ENCODE measurements at regions not wholly inside any gene's neighbourhood (a gene's known extent, or its start where the extent isn't known, plus 50 kb on each side); places are given as distances from the start of the nearest gene placed in this dataset.
"Not testable (repeated sequence)": the region's sequence is repeated elsewhere in the genome, so short reads cannot be mapped to it uniquely, and the experiment has no call there.

DNA sequence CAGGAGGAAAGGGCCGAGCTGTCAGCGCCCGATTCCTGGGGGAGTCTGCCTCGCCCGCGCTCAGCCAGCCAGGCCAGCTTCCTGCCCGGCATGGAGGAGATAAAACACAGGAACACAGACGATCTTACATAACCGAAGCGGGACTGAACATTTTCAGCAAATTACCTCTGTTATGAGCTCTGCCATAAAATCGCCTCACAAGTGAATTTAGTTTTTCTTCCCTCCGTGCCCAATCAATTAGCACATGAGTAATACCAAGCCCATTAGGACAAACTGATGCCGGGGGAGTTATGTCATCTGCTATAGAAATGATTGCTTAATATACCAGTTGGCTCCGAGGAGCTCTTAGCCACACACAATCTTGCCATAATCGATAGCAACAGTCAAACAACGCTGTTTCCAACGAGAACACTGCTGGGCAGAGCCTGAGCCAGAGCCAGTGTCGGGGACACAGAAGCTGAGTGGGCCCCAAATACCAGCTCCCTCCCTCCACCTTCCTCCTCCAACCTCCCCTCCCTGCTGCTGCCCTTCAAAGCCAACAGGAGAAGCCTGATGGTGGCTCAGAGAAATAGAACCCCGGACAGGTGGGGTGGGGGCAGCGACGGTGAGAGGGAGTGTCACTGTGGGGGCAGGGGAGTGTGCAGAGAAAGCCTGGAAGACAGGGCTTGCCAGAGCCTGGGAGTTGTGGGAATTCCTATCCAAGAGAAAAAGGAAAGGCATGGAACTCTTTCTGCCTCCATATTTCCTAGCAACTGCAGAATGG is 279.4 kb upstream of the TLE3 start:
- peak in 2 of 56 donors; percentile 5 to 19 for DNase-seq

DNA sequence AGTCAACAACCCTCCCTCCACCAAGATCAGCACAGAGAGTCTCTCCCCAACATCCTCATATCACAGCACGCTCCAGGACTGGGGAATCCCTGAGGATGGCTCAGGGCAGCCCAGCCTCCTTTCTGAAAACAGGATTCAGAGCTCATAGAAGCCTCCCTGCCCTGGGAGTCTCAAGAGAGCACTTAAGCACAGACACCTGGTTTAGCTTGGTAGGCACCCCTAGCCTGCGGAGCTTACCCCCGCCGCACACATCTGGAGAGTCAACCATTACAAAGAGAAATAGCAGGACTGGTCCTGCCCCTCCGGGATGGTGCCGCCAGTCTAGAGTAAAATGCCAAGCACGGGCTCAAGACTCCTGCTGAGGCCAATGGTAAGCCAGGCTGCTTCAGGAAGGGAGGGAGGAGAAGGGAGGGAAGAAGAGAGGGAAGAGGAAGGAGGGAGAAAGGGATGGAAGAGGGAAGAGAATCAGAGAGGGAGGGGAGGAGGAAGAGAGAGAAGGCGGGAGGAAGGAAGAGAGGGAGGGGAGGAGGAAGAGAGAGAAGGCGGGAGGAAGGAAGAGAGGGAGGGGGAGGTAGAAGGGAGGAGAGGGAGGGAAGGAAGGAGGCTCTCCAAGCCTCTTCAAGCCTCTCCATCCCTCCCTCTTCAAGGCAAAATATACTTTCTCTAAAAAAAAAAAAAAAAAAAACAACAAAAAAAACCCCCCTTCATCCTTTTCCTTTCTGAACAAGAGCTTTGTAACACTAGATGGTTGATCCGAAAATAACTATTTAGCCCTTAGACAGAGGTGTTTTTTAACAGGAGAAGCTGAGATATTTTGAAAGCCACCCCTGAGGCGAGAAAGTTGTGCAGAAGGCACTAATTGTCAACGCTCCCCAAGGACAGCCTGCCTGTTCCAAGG is 278.6 kb upstream of the TLE3 start:
- DNase-seq, result no peak

DNA sequence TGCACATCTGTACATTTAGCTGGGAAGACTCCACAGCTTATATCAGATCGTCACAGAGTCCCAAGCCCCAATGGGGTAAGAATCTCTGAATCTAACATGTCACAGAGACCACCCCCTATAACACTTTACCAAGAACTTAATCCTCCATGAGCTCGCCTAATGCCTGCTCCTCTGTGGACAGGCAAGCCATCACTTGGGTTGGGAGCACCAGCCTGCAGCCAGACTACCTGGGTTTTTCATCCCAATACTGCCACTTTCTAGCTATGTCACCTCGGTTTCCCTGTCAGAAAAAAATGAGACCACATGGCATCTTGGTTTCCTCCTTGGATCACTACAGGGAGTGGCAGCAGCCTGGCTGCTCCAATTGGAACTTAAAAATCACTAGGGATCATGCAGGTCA is 277.9 kb upstream of the TLE3 start:
- no peak for DNase-seq

DNA sequence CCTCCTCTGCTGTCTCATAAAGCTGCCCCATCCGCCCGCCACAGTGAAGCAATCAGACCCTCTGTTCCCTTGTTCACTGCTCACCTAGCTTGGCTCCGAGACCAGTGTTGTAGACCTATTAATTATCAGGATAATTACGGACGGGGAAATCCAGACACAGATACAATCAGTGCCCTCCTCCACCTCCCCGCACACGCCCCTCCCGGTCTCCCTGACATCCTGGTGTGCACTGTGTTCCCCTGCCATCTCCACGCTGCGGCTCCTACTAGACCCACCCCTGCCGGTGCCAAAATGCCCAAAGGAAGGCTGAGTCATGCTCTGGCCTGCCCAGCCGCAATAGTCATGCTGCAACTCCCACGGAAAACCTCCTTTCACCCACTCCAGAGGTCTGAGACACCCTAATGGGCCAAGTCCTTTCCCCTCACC is 277.3 kb upstream of the TLE3 start:
- no peak for DNase-seq

DNA sequence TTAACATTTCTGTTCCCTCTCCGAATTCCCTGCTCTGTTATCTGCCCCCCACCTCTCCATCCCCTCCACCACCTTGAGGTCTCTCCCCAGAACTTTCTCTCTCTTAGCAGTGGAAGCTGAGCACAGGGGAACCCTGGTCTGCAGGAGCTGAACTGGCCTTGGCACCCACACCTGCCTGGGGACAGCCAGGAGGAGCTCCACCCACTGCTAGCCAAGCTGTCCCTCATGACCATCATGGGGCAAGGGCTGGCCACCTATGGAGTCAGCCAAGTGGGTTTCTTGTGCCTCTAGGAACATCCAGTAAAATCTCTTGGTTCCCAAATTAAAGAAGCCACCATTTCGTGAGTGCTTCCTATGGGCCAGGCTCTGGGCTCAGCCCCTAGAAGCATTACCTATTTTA is 276.4 kb upstream of the TLE3 start:
- DNase-seq, result no peak

DNA sequence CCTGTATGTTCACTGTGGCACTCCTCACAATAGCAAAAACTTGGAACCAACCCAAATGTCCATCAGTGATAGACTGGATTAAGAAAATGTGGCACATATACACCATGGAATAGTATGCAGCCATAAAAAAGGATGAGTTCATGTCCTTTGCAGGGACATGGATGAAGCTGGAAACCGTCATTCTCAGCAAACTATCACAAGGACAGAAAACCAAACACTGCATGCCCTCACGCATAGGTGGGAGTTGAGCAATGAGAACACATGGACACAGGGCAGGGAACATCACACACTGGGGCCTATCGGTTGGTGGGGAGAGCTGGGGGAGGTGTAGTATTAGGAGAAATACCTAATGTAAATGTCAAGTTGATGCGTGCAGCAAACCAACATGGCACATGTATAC is 275.7 kb upstream of the TLE3 start:
- DNase-seq, result not testable (repeated sequence)

DNA sequence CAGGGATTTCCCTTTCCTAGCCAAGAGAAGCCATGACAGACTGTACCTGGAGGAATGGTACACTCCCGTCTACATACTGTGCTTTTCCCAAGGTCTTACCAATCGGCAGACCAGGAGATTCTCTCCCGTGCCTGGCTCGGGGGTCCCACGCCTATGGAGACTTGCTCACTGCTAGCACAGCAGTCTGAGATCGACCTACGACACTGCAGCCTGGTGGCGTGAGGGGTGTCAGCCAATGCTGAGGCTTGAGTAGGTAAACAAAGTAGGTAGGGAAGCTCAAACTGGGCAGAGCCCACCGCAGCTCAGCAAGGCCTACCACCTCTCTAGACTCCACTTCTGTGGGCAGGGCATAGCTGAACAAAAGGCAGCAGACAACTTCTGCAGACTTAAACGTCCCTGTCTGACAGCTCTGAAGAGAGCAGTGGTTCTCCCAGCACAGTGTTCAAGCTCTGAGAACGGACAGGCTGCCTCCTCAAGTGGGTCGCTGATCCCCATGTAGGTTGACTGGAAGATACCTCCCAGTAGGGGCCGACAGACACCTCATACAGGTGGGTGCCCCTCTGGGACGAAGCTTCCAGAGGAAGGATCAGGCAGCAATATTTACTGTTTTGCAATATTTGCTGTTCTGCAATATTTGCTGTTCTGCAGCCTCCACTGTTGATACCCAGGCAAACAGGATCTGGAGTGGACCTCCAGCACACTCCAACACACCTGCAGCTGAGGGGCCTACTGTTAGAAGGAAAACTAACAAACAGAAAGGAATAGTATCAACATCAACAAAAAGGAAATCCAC is 270.4 kb upstream of the TLE3 start:
- DNase-seq, result not testable (repeated sequence)

DNA sequence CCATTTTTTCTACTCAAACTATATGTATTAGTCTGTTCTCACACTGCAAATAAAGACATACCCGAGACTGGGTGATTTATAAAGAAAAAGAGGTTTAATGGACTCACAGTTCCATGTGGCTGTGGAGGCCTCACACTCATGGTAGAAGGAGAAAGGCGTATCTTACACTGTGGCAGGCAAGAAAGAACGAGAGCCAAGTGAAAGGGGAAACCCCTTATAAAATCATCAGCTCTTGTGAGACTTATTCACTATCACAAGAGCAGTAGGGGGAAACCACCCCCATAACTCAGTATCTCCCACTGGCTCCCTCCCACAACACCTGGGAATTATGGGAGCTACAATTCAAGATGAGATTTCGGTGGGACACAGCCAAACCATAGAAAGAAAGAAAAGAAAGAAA is 266.3 kb upstream of the TLE3 start:
- DNase-seq, result not testable (repeated sequence)

DNA sequence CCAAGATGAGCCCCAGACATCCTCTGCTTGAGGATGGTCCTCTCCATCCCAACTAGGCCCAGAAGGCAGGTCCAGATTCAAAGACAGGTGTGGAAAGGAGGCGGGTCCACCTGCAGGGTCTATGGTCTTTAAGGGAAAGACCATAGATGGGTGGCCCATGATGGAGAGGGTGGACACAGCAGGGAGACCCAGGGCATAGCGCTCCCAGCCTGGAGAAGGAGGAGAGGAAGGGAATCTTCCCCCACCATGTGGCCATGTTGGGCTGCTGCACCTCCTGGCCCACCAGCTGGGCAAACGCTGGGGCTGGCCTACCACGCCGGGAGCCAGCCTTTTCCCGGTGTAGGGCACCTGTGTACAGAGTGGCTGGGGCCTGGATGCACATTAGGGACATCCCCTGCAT is 265.2 kb upstream of the TLE3 start:
- DNase-seq, result peak in 6 of 56 donors; percentile 7 to 33 (median 16)

DNA sequence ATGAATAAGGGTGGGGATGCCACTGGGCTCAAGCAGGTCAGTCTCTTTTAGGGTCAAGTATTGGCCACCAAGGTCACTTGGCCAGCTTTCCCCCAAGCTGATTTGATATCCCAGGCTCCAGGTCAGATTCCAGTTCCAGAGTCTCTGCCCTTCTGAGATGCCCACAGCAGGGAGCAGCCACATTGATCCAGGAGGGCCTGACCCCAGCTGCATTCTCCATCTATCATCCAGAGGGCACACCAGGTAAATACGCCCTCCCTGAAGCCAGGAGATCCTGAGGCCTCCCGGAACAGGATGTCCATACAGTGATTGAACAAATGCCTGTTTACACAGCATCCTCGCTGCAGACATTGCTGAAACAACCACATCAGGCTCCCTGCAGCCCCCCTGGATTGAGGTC is 264.6 kb upstream of the TLE3 start:
- DNase-seq, result no peak

DNA sequence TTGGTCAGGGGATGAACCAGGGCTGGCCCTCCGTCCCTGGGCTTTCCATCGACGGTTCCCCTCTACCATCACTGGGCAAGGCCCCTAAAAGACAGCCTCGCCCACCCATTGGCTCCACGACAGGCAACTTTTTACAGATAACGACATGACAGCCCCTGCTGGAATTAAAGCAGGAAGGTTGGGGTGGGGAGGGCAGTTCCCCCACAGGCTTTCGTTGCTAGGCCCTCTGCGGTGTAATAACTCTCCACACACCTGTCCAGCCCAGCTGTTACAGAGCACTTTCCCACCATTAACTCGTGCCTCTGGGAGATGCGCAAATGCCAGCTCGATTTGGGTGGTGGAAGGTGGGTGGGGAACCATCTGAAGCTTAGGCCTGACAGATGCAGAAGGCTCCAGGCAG is 264.2 kb upstream of the TLE3 start:
- DNase-seq, result no peak

DNA sequence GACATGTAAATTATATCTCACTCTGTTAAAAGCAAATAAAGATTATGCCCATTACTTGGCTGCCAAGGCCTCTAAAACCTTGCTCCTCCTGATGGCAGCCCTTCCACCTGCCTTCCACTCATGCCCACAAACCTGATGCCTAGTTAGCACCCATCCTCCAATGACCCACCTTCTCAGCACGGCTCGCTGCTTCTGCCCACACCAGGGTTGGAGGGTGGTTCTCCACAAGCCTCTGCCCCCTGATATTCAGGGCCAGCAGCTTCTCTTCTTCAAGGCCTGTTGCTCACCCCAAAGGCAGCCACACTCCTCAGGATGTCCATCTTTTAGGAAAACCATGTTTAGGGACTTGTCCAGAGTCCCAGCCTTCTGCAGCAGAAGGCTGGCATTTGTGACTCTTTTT is 263.4 kb upstream of the TLE3 start:
- no peak for DNase-seq

DNA sequence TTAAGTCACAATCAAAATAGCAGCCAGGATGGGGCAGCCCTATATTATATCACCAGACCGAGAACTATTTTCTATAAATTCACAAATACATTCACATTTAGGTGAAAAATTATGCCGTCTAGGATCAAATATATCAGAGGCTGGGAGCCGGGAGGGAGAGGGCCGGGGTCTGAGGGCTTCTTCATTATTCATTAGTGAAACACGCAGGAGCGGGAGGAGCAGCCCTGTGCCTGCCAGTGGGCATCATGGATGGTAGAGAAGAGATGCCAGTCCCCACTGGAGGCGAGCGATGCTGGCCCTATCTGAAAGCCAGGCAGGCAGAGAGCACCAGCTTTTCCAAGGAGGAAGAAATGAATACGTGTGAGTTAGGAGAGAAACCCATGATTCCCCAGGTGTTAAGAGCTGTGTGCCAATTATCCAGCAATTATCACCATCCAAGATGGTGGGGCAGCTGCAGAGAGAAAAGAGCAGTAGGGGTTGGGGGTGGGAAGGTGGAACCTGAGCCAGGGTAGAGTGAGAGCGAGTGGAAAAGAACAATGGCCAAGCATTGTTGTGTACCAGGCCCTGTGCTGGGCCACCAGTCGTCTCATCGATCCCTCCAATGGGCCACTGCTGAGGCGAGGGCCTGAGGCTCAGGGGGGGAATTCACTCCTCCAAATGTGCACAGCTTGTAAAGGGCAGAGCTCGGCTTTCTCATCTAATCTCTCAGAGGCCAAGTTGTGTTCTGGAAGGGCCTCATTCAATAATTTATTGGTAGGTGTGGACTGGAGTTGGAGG is 261.3 kb upstream of the TLE3 start:
- DNase-seq, result no peak

DNA sequence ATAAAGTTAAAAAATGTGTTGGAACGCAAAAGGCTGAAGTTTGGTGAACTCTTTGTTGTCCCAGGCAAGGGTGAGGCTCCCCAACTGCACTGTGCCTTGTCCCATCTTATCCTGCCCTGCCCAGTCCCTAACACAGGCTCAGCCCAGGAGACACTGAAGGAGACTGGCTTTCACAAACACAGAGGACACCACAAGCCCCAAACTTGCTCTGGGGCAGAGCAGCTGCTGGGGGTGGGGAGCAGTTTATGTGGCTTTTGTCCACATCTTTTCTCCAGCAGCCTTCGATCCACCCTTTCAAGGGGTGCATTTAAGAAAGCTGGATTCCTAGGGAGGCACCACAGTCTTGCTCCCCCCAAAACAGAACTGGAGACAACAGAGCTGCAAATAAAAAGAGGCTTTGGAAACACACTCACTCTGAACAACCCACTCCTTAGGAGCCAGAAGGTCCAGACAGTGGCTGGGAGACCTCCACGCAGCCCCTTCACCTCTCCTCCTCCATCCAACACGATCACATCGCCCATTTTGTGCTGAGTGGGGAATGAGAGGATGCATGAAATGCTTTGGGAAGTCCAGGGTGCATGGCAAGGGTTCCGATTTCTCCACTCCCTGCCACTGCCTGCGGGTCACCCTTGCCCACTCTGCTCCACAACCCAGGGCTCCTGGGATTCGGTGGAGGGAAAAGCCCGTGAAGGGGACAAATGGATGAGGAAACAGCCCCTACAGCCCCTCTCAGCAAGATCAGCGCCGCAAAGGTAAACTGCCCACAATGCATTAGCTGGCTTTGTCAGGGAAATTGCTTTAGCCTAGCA is 260.5 kb upstream of the TLE3 start:
- DNase-seq, result no peak

DNA sequence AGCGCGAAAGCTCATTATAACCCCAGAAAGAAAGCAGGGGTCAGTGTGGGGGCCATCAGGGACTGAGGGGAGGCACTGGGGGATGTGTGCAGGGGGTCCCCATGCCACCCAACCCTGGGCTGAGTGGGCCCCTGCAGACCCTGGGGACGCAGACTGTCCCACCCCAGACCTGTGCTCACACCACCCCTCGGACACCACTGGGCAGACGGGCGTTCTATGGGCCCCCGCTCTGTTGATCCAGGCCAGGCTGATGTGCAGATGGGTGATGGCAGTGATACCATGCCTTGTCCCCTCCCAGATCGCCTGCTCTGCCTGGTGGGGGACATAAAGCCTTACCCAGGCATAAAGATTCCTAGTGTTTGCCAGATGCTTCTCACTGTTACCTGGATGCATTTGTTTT is 259.7 kb upstream of the TLE3 start:
- peak in 1 of 56 donors; percentile 7 for DNase-seq

DNA sequence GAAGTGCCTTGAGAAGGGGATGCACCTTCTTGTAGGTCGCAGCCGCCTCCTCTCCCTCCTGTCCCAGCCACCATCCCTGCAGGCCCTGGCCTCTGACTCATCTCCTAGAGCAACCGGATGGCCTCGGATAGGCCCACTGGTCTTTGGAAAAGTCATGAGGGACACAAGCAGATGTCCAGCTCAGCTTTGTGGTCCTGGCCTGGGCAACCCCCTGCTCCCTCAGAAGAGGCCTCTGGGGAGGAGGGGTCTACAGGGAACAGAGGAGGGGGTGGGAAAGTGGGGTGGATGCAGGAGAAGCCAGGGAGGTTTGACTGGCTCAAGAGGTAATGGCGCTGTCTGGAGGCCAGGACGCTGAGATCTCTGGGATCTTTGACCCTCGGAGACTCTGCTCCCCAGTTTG is 259.2 kb upstream of the TLE3 start:
- DNase-seq, result no peak

DNA sequence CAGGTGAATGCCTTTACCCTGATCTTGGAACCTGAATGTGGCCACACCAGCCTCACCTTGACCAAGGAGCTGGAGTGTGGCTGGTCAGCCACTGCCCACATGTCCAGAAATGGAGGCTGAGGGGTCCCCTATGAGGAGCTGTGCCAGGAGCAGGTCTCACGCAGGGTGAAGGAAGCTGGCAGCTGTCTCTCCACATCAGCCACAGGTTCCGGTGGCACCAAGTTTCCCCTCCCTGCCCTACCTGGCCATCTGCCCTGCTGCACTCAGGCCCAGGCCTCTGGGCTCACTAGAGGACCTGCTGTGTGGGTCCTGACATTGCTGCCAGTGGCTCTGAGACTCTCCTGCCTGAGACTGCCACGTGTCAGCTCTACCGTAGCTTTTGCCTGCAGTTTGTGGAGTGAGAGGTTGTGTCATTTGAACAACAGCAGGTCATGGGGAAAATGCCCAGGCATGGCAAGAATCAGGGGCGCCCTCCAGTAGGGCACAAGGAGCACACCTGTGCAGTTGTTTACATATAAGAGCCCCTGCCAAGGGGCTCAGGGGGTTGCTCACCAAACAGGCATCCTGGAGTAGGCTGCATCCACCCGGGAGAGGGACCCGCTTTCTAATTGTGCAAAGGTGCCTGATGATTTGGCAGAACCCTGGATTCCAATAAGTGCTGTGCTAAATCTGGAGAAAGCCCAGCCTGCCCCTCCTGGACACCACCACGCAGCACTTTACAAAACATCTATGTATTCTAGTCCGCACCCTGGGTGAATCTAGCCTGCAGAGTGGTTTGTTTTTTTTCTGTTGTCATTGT is 258.5 kb upstream of the TLE3 start:
- no peak for DNase-seq

DNA sequence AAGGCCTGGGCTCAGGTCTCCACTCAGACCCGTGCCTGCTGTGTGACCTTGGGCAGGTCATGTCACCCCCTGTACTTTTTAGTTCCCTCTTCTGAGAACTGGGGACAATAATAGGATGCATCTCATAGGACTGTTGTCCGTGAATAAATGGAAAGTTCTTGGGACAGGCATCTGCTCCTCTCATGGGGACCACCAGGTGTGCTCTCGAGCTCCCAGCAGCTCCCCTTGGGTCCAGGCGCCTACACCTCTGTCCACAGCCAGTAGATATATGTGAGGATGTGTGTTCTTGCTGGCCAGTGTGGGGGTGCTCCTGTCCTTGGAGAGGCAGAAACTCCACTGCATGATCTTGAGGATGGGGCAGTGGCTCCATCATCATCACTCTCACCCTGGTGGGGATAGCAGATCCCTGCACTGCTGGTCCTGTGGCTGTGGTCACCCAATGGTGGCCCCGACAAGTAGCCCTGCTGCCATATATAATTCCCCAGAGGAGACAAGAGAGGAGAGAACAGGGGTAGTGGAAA is 257.6 kb upstream of the TLE3 start:
- DNase-seq, result no peak

DNA sequence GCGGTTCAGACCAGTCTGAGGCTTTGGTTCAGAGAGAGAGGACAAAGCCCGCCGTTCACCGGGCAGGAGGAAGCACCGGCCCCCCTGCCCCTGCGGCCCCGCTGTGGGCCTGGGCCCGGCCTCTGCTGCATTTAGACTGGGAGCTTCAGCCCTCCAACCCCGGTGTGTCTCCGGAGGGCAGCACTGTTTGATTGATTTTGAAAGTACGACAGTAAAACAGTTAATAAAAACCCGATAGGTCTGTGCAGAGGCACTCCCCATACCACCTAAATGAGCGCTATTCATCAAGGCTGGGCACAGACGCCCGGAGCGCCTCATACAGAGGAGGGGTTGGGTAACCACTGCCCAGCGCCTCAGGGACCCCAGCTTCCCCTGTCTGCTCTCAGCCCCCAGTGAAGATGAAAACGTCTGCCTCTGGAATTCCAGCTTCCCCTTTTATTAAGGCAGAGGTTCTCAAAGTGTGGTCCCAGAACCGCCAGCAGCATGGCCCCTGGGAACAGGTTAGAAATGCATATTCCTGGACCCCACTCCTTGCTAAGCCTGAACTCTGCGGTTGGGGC is 256.7 kb upstream of the TLE3 start:
- no peak for DNase-seq

Measured in nucleus accumbens (tissue), 56 donors.